H1 (cell line): ENCODE measurements at regions not wholly inside any gene's neighbourhood (a gene's known extent, or its start where the extent isn't known, plus 50 kb on each side); places are given as distances from the start of the nearest gene placed in this dataset.

ENCODE experiments used
- CTCF ChIA-PET: fragments of 300-600 bp; sonication (Branson Sonifier 250); formaldehyde crosslinking; loops from one replicate; lab custom pipeline; 2021; ENCODE audit not compliant: partially characterized antibody; lab: Charles Lee
- POLR2A ChIA-PET: fragments of 300-600 bp; sonication (Branson Sonifier 250); formaldehyde crosslinking; loops from one replicate; lab custom pipeline; 2021; ENCODE audit warnings: inconsistent platforms; ENCODE audit not compliant: partially characterized antibody; lab: Charles Lee
- DNase-seq, 2 experiments: peaks; one replicate each; pipeline versions ENCODE4 v3.0.0 to v3.0.0-alpha.2; 2010 to 2022; ENCODE audit warnings: low spot score in 2 of 2, low read depth in 1 of 2, mixed read lengths in 1 of 2
- FAIRE-seq: peaks from 2 replicates; lab custom pipeline; 2011; peaks lifted over from hg19 to GRCh38; lab: Jason Lieb, UNC
- H2AFZ ChIP-seq: 2 replicates; pipeline ENCODE4 v1.8.1; 2012; ENCODE audit warnings: low read length, inconsistent platforms
- H2AK5ac ChIP-seq: 2 replicates; pipeline ENCODE4 v1.6.1; 2013; ENCODE audit warnings: low read depth, low read length
- H2BK120ac ChIP-seq: replicated peaks from 2 replicates; pipeline ENCODE3; 2013; ENCODE audit warnings: low read depth, low read length, inconsistent platforms
- H2BK12ac ChIP-seq: 2 replicates; pipeline ENCODE4 v1.6.1; 2013; ENCODE audit warnings: low read depth, low read length
- H2BK15ac ChIP-seq: 2 replicates; pipeline ENCODE4 v1.6.1; 2013; ENCODE audit warnings: low read length
- H2BK20ac ChIP-seq: 2 replicates; pipeline ENCODE4 v1.6.1; 2013; ENCODE audit warnings: low read length
- H2BK5ac ChIP-seq: 2 replicates; pipeline ENCODE4 v1.6.1; 2013; ENCODE audit warnings: low read depth, low read length
- H3K14ac ChIP-seq: 2 replicates; pipeline ENCODE4 v1.6.1; 2013; ENCODE audit warnings: inconsistent platforms; ENCODE audit not compliant: insufficient read length
- H3K18ac ChIP-seq: 2 replicates; pipeline ENCODE4 v1.6.1; 2013; ENCODE audit warnings: low read length; ENCODE audit errors: extremely low read depth
- H3K23ac ChIP-seq: 2 replicates; pipeline ENCODE4 v1.6.1; 2013; ENCODE audit warnings: inconsistent platforms; ENCODE audit not compliant: insufficient read length
- H3K23me2 ChIP-seq: 2 replicates; pipeline ENCODE4 v1.6.1; 2013; ENCODE audit warnings: low read depth, low read length
- H3K27ac ChIP-seq: 2 replicates; pipeline ENCODE4 v1.6.1; 2011; ENCODE audit warnings: low read depth, low read length, inconsistent platforms
- H3K27me3 ChIP-seq, 4 experiments: replicated peaks in 1 of 4; 1 replicate in 1 of 4; 2 replicates in 3 of 4; pipeline versions ENCODE4 v1.6.1 to v1.8.1; 2011 to 2013; ENCODE audit warnings: low read length in 3 of 4, mild to moderate bottlenecking in 3 of 4, inconsistent platforms in 2 of 4, mixed read lengths in 2 of 4, moderate library complexity in 1 of 4; ENCODE audit not compliant: control insufficient read depth in 3 of 4, insufficient read depth in 3 of 4; ENCODE audit errors: extremely low read depth in 1 of 4
- H3K36me3 ChIP-seq, 4 experiments: 2 replicates each; pipeline versions ENCODE4 v1.6.1 to v1.8.1; 2011 to 2013; ENCODE audit warnings: mild to moderate bottlenecking in 4 of 4, low read length in 3 of 4, moderate library complexity in 2 of 4, control low read depth in 1 of 4, inconsistent platforms in 1 of 4; ENCODE audit not compliant: insufficient read depth in 4 of 4, control insufficient read depth in 2 of 4
- H3K4ac ChIP-seq: replicated peaks from 2 replicates; pipeline ENCODE3; 2013; ENCODE audit warnings: low read length, low read depth, mixed read lengths, inconsistent platforms; ENCODE audit not compliant: insufficient read length
- H3K4me1 ChIP-seq, 4 experiments: replicated peaks in 1 of 4; 1 replicate in 1 of 4; 2 replicates in 3 of 4; pipeline versions ENCODE4 v1.6.1 to v1.8.1; 2011 to 2013; ENCODE audit warnings: low read length in 3 of 4, inconsistent platforms in 2 of 4, mixed read lengths in 1 of 4; ENCODE audit not compliant: insufficient read depth in 4 of 4, control insufficient read depth in 3 of 4
- H3K4me2 ChIP-seq, 2 experiments: 2 replicates each; pipeline versions ENCODE4 v1.6.1 to v1.8.1; 2011 to 2013; ENCODE audit warnings: low read depth in 2 of 2, low read length in 2 of 2, control low read depth in 1 of 2, inconsistent platforms in 1 of 2, mild to moderate bottlenecking in 1 of 2; ENCODE audit not compliant: insufficient read depth in 1 of 2
- H3K4me3 ChIP-seq, 4 experiments: fragments of 200-600, 300-600 bp in 1 of 4; sonication (generic), shearing (Covaris generic), sonication (Bioruptor Twin) in 1 of 4; 2 replicates each; pipeline versions ENCODE4 v1.5.1 to v1.8.1; 2011 to 2016; ENCODE audit warnings: low read length in 4 of 4, low read depth in 3 of 4, control low read depth in 2 of 4, inconsistent platforms in 2 of 4, mild to moderate bottlenecking in 2 of 4, mixed read lengths in 1 of 4, moderate library complexity in 1 of 4; ENCODE audit not compliant: insufficient read depth in 2 of 4; ENCODE audit errors: extremely low read depth in 1 of 4
- H3K56ac ChIP-seq: replicated peaks from 2 replicates; pipeline ENCODE3; 2013; ENCODE audit warnings: low read depth, mild to moderate bottlenecking, mixed read lengths, low read length, inconsistent platforms; ENCODE audit not compliant: insufficient read length
- H3K79me1 ChIP-seq: 2 replicates; pipeline ENCODE4 v1.6.1; 2013; ENCODE audit warnings: low read depth, low read length, control low read depth
- H3K79me2 ChIP-seq, 2 experiments: 2 replicates each; pipeline versions ENCODE4 v1.6.1 to v1.8.1; 2012 to 2013; ENCODE audit warnings: low read length in 2 of 2, mild to moderate bottlenecking in 2 of 2, inconsistent platforms in 1 of 2; ENCODE audit not compliant: insufficient read depth in 2 of 2, control insufficient read depth in 1 of 2
- H3K9ac ChIP-seq, 4 experiments: replicated peaks in 1 of 4; 1 replicate in 1 of 4; 2 replicates in 3 of 4; pipeline versions ENCODE4 v1.6.1 to v1.8.1; 2011 to 2013; ENCODE audit warnings: low read depth in 3 of 4, low read length in 3 of 4, control low read depth in 2 of 4, mild to moderate bottlenecking in 2 of 4, moderate library complexity in 2 of 4, inconsistent platforms in 1 of 4; ENCODE audit errors: extremely low read depth in 1 of 4
- H3K9me3 ChIP-seq, 2 experiments: 2 replicates each; pipeline versions ENCODE4 v1.6.1 to v1.8.1; 2012 to 2013; ENCODE audit warnings: mild to moderate bottlenecking in 2 of 2, moderate library complexity in 2 of 2, control low read depth in 1 of 2, inconsistent platforms in 1 of 2, low read depth in 1 of 2, low read length in 1 of 2, mixed read lengths in 1 of 2; ENCODE audit not compliant: insufficient read depth in 2 of 2
- H4K20me1 ChIP-seq, 2 experiments: replicated peaks in 1 of 2; 2 replicates each; pipeline versions ENCODE3 to v1.8.1; 2011 to 2013; ENCODE audit warnings: inconsistent platforms in 2 of 2, low read length in 2 of 2, mild to moderate bottlenecking in 1 of 2; ENCODE audit not compliant: insufficient read depth in 2 of 2, control insufficient read depth in 1 of 2
- H4K5ac ChIP-seq: 2 replicates; pipeline ENCODE4 v1.6.1; 2013; ENCODE audit warnings: low read length, low read depth, mixed read lengths, inconsistent platforms; ENCODE audit not compliant: insufficient read length
- H4K8ac ChIP-seq: 2 replicates; pipeline ENCODE4 v1.8.0; 2013; ENCODE audit warnings: mild to moderate bottlenecking, moderate library complexity, low read length, inconsistent platforms; ENCODE audit not compliant: insufficient read depth; ENCODE audit errors: extremely low read depth
- H4K91ac ChIP-seq: replicated peaks from 2 replicates; pipeline ENCODE3; 2013; ENCODE audit warnings: low read length, mixed read lengths, inconsistent platforms; ENCODE audit not compliant: insufficient read length
- BACH1 ChIP-seq: IDR thresholded peaks from 2 replicates; pipeline ENCODE4 v1.6.1; 2012; ENCODE audit warnings: low read length, improper control_type of control experiment
- BCL11A ChIP-seq, 2 experiments: IDR thresholded peaks; one replicate each; pipeline ENCODE4 v1.6.1; 2011; ENCODE audit warnings: low read depth in 2 of 2, low read length in 2 of 2, mild to moderate bottlenecking in 2 of 2
- CBX8 ChIP-seq: fragments of 300-800, 300-1000 bp; sonication (generic); IDR thresholded peaks from 2 replicates; pipeline ENCODE4 v1.7.1; 2016; ENCODE audit warnings: low read depth, low read length, borderline replicate concordance
- CEBPB ChIP-seq: IDR thresholded peaks from 2 replicates; pipeline ENCODE4 v1.6.1; 2012; ENCODE audit warnings: low read depth, low read length
- CHD1 ChIP-seq: IDR thresholded peaks from 2 replicates; pipeline ENCODE4 v1.6.1; 2012; ENCODE audit warnings: low read depth, low read length, improper control_type of control experiment
- HDAC6 ChIP-seq: IDR thresholded peaks from one replicate; pipeline ENCODE4 v1.7.1; 2012; ENCODE audit warnings: low read depth, mild to moderate bottlenecking, inconsistent platforms, low read length, moderate library complexity
- RBBP5 ChIP-seq: IDR thresholded peaks from 2 replicates; pipeline ENCODE4 v1.7.1; 2012; ENCODE audit warnings: low read depth, mild to moderate bottlenecking, inconsistent platforms, low read length, moderate library complexity, borderline replicate concordance
- SAP30 ChIP-seq: fragments of 300-600 bp; sonication (generic); IDR thresholded peaks from 2 replicates; pipeline ENCODE4 v1.7.1; 2012; ENCODE audit warnings: low read length, moderate library complexity, mild to moderate bottlenecking, inconsistent platforms; ENCODE audit not compliant: insufficient read depth, insufficient replicate concordance
- SIRT6 ChIP-seq: IDR thresholded peaks from one replicate; pipeline ENCODE4 v1.7.1; 2012; ENCODE audit warnings: low read length, inconsistent platforms
- TCF12 ChIP-seq: IDR thresholded peaks from 2 replicates; pipeline ENCODE4 v1.6.1; 2011; ENCODE audit warnings: low read depth, mild to moderate bottlenecking, low read length
- TEAD4 ChIP-seq: IDR thresholded peaks from 2 replicates; pipeline ENCODE4 v1.6.1; 2012; ENCODE audit warnings: low read depth, low read length, inconsistent platforms, mixed read lengths
- WGBS, 2 experiments: shearing (Covaris generic) in 1 of 2; methylation state at CpG; one replicate each; pipeline versions ENCODE4 v1.1.6 to v1.1.7; 2013 to 2015; ENCODE audit warnings: low lambda C conversion rate in 2 of 2, mixed read lengths in 2 of 2, inconsistent platforms in 1 of 2, low coverage in 1 of 2, missing lambda C conversion rate in 1 of 2; ENCODE audit not compliant: insufficient replicate concordance in 2 of 2, insufficient coverage in 1 of 2, insufficient read length in 1 of 2; ENCODE audit errors: extremely low coverage in 1 of 2, missing lambda C conversion rate in 1 of 2; 5-methylcytosine and 5-hydroxymethylcytosine counted together

- POLR2A ChIA-PET, result no interaction called here
- CTCF ChIA-PET, result no interaction called here
- no peak for DNase-seq
- H2BK15ac ChIP-seq, result no peak overlapping the region
- no peaks in the 10 kb centered on the region for H3K9me3 ChIP-seq
- no peak overlapping the region for H3K23ac ChIP-seq
- H2AFZ ChIP-seq, result no peak overlapping the region
- H3K79me2 ChIP-seq, result no peaks in the 10 kb centered on the region
- no peak overlapping the region for H2BK20ac ChIP-seq
- no peak overlapping the region for H4K5ac ChIP-seq
- no peak overlapping the region for H3K56ac ChIP-seq
- no peak overlapping the region for H2AK5ac ChIP-seq
- no peaks in the 10 kb centered on the region for H3K36me3 ChIP-seq
- H3K27me3 ChIP-seq, result no peaks in the 10 kb centered on the region
- no peak overlapping the region for H2BK12ac ChIP-seq
- H4K91ac ChIP-seq, result no peak overlapping the region
- no peaks in the 10 kb centered on the region for H3K4me1 ChIP-seq
- H4K8ac ChIP-seq, result no peak overlapping the region
- no peak overlapping the region for H2BK5ac ChIP-seq
- no peak overlapping the region for H3K4me2 ChIP-seq
- H3K18ac ChIP-seq, result no peak overlapping the region
- H3K9ac ChIP-seq, result no peak overlapping the region
- no peaks in the 10 kb centered on the region for H3K79me1 ChIP-seq
- H3K4ac ChIP-seq, result no peak overlapping the region
- H3K4me3 ChIP-seq, result no peak overlapping the region
- WGBS, 2 experiments, result 81% methylated on average over 4 of the region's 4 CpGs; no CpG with 5 or more reads in 1 of the 2 experiments
- no peak overlapping the region for H3K27ac ChIP-seq
- FAIRE-seq, result no peak
- no peaks in the 10 kb centered on the region for H3K23me2 ChIP-seq
- no peaks in the 10 kb centered on the region for H4K20me1 ChIP-seq
- H2BK120ac ChIP-seq, result no peak overlapping the region
- TF ChIP-seq HDAC6 (no peak), SIRT6 (no peak), TEAD4 (no peak), CEBPB (no peak), SAP30 (no peak), TCF12 (no peak), RBBP5 (no peak), BACH1 (no peak), CHD1 (no peak), CBX8 (no peak), BCL11A (IDR thresholded peaks at IDR 0.05; ENCODE audit: low read depth in 2 of 2, low read length in 2 of 2) (no peak)
- TF ChIP-seq, all 59 proteins: peak for 0
- H3K14ac ChIP-seq, result no peak overlapping the region
Observed at GRCh38 chr5:115348175-115348574, 51.7 kb upstream of the CCDC112 start.
